ENCODE measurements at regions not wholly inside any gene's neighbourhood (a gene's known extent, or its start where the extent isn't known, plus 50 kb on each side); places are given as distances from the start of the nearest gene placed in this dataset.

GRCh38 chr1:80158266-80158665 is 1151.7 kb upstream of the ADGRL4 start:
- Histone ChIP-seq H3K9ac (ENCODE audit: low read length) (no peak overlapping the region), H3K9me3 (ENCODE audit: control insufficient read depth, low read length) (no peaks in the 10 kb centered on the region), H3K18ac (ENCODE audit: low read depth in 1 of 2, low read length in 2 of 2) (no peak overlapping the region), H3K27ac (ENCODE audit: low read length, poor library complexity, severe bottlenecking) (no peak overlapping the region), H4K91ac (ENCODE audit: low read length) (no peak overlapping the region), H3K23ac (ENCODE audit: low read length in 2 of 2) (no peak overlapping the region), H4K8ac (ENCODE audit: low read length) (no peak overlapping the region), H2BK120ac (ENCODE audit: low read depth, low read length) (no peak overlapping the region), H3K4me3 (ENCODE audit: insufficient read depth in 1 of 2, low read depth in 1 of 2, low read length in 2 of 2) (no peak overlapping the region), H3K4ac (ENCODE audit: low read depth in 1 of 2, low read length in 2 of 2) (no peak overlapping the region), H3K36me3 (ENCODE audit: control insufficient read depth in 1 of 2, insufficient read depth in 2 of 2, low read depth in 1 of 2, low read length in 2 of 2) (no peaks in the 10 kb centered on the region), H3K4me1 (ENCODE audit: control insufficient read depth, insufficient read depth, low read depth, low read length) (peaks cover 1% of the 10 kb centered on the region), H3K27me3 (ENCODE audit: control insufficient read depth in 1 of 2, insufficient read depth in 1 of 2, low read length in 2 of 2) (no peaks in the 10 kb centered on the region), H2AK5ac (ENCODE audit: low read length, severe bottlenecking) (no peak overlapping the region), H3K4me2 (ENCODE audit: low read length, poor library complexity, severe bottlenecking) (no peak overlapping the region), H2AFZ (ENCODE audit: low read depth, low read length) (no peak overlapping the region), H2BK12ac (ENCODE audit: low read length in 2 of 2) (no peak overlapping the region), H3K14ac (ENCODE audit: low read length in 2 of 2) (no peak overlapping the region), H2BK15ac (ENCODE audit: low read depth, poor library complexity, severe bottlenecking) (no peak overlapping the region), H2BK5ac (ENCODE audit: low read depth, low read length, poor library complexity, severe bottlenecking) (no peak overlapping the region), H3K79me1 (replicated peaks; ENCODE audit: low read length, poor library complexity, severe bottlenecking) (no peaks in the 10 kb centered on the region)
- no peak for DNase-seq
- WGBS: 86% methylated on average over 4 of the region's 4 CpGs

- H3K27ac ChIP-seq (ENCODE audit: low read length, poor library complexity, severe bottlenecking): no peak overlapping the region
- H2BK5ac ChIP-seq (ENCODE audit: low read depth, low read length, poor library complexity, severe bottlenecking): no peak overlapping the region
- H3K4me2 ChIP-seq (ENCODE audit: low read length, poor library complexity, severe bottlenecking): no peak overlapping the region
- 43% methylated on average over 2 of the region's 2 CpGs for WGBS
- no peak overlapping the region for H3K23ac ChIP-seq (ENCODE audit: low read length in 2 of 2)
- peaks cover 1% of the 10 kb centered on the region for H3K4me1 ChIP-seq (ENCODE audit: control insufficient read depth, insufficient read depth, low read depth, low read length)
- no peak overlapping the region for H3K9ac ChIP-seq (ENCODE audit: low read length)
- no peak overlapping the region for H4K91ac ChIP-seq (ENCODE audit: low read length)
- no peak overlapping the region for H2BK12ac ChIP-seq (ENCODE audit: low read length in 2 of 2)
- H3K9me3 ChIP-seq (ENCODE audit: control insufficient read depth, low read length): peaks cover 9% of the 10 kb centered on the region
- H4K8ac ChIP-seq (ENCODE audit: low read length): no peak overlapping the region
- H3K36me3 ChIP-seq (ENCODE audit: control insufficient read depth in 1 of 2, insufficient read depth in 2 of 2, low read depth in 1 of 2, low read length in 2 of 2): no peaks in the 10 kb centered on the region
- no peak overlapping the region for H2BK15ac ChIP-seq (ENCODE audit: low read depth, poor library complexity, severe bottlenecking)
- H2AFZ ChIP-seq (ENCODE audit: low read depth, low read length): no peak overlapping the region
- H3K4ac ChIP-seq (ENCODE audit: low read depth in 1 of 2, low read length in 2 of 2): no peak overlapping the region
- peak; percentile 12 for DNase-seq
- H3K14ac ChIP-seq (ENCODE audit: low read length in 2 of 2): no peak overlapping the region
- no peak overlapping the region for H3K4me3 ChIP-seq (ENCODE audit: insufficient read depth in 1 of 2, low read depth in 1 of 2, low read length in 2 of 2)
- H3K27me3 ChIP-seq (ENCODE audit: control insufficient read depth in 1 of 2, insufficient read depth in 1 of 2, low read length in 2 of 2): no peaks in the 10 kb centered on the region
- no peak overlapping the region for H2AK5ac ChIP-seq (ENCODE audit: low read length, severe bottlenecking)
- no peak overlapping the region for H2BK120ac ChIP-seq (ENCODE audit: low read depth, low read length)
- no peaks in the 10 kb centered on the region for H3K79me1 ChIP-seq (replicated peaks; ENCODE audit: low read length, poor library complexity, severe bottlenecking)
- H3K18ac ChIP-seq (ENCODE audit: low read depth in 1 of 2, low read length in 2 of 2): no peak overlapping the region
Observed at GRCh38 chr1:80155371-80155770, 1148.8 kb upstream of the ADGRL4 start.

GRCh38 chr1:80154176-80154575 is 1147.6 kb upstream of the ADGRL4 start:
- 98% methylated on average over 5 of the region's 5 CpGs for WGBS
- no peak overlapping the region for H3K9ac ChIP-seq (ENCODE audit: low read length)
- no peak overlapping the region for H3K4ac ChIP-seq (ENCODE audit: low read depth in 1 of 2, low read length in 2 of 2)

GRCh38 chr1:80153762-80154161 is 1147.2 kb upstream of the ADGRL4 start:
- Histone ChIP-seq H3K23ac (ENCODE audit: low read length in 2 of 2) (no peak overlapping the region), H3K4me3 (ENCODE audit: insufficient read depth in 1 of 2, low read depth in 1 of 2, low read length in 2 of 2) (no peak overlapping the region), H3K9me3 (ENCODE audit: control insufficient read depth, low read length) (peaks cover 12% of the 10 kb centered on the region), H3K36me3 (ENCODE audit: control insufficient read depth in 1 of 2, insufficient read depth in 2 of 2, low read depth in 1 of 2, low read length in 2 of 2) (no peaks in the 10 kb centered on the region), H3K79me1 (replicated peaks; ENCODE audit: low read length, poor library complexity, severe bottlenecking) (no peaks in the 10 kb centered on the region), H2BK120ac (ENCODE audit: low read depth, low read length) (no peak overlapping the region), H3K27ac (ENCODE audit: low read length, poor library complexity, severe bottlenecking) (no peak overlapping the region), H2BK12ac (ENCODE audit: low read length in 2 of 2) (no peak overlapping the region), H3K18ac (ENCODE audit: low read depth in 1 of 2, low read length in 2 of 2) (no peak overlapping the region), H4K91ac (ENCODE audit: low read length) (no peak overlapping the region), H3K27me3 (ENCODE audit: control insufficient read depth in 1 of 2, insufficient read depth in 1 of 2, low read length in 2 of 2) (no peaks in the 10 kb centered on the region), H3K9ac (ENCODE audit: low read length) (no peak overlapping the region), H3K4me1 (ENCODE audit: control insufficient read depth, insufficient read depth, low read depth, low read length) (peaks cover 1% of the 10 kb centered on the region), H2BK15ac (ENCODE audit: low read depth, poor library complexity, severe bottlenecking) (no peak overlapping the region), H2AK5ac (ENCODE audit: low read length, severe bottlenecking) (no peak overlapping the region), H2BK5ac (ENCODE audit: low read depth, low read length, poor library complexity, severe bottlenecking) (no peak overlapping the region), H3K4me2 (ENCODE audit: low read length, poor library complexity, severe bottlenecking) (no peak overlapping the region), H4K8ac (ENCODE audit: low read length) (no peak overlapping the region), H3K14ac (ENCODE audit: low read length in 2 of 2) (no peak overlapping the region), H2AFZ (ENCODE audit: low read depth, low read length) (no peak overlapping the region), H3K4ac (ENCODE audit: low read depth in 1 of 2, low read length in 2 of 2) (no peak overlapping the region)
- no peak for DNase-seq
- 97% methylated on average over 4 of the region's 4 CpGs for WGBS

More at GRCh38 chr1:80154176-80154575, 1147.6 kb upstream of the ADGRL4 start:
- Histone ChIP-seq H2BK15ac (ENCODE audit: low read depth, poor library complexity, severe bottlenecking) (no peak overlapping the region), H3K9me3 (ENCODE audit: control insufficient read depth, low read length) (peaks cover 12% of the 10 kb centered on the region), H2AFZ (ENCODE audit: low read depth, low read length) (no peak overlapping the region), H2AK5ac (ENCODE audit: low read length, severe bottlenecking) (no peak overlapping the region), H4K91ac (ENCODE audit: low read length) (no peak overlapping the region), H3K36me3 (ENCODE audit: control insufficient read depth in 1 of 2, insufficient read depth in 2 of 2, low read depth in 1 of 2, low read length in 2 of 2) (no peaks in the 10 kb centered on the region), H2BK120ac (ENCODE audit: low read depth, low read length) (no peak overlapping the region), H3K4me1 (ENCODE audit: control insufficient read depth, insufficient read depth, low read depth, low read length) (peaks cover 1% of the 10 kb centered on the region), H3K4me2 (ENCODE audit: low read length, poor library complexity, severe bottlenecking) (no peak overlapping the region), H3K27me3 (ENCODE audit: control insufficient read depth in 1 of 2, insufficient read depth in 1 of 2, low read length in 2 of 2) (no peaks in the 10 kb centered on the region), H2BK12ac (ENCODE audit: low read length in 2 of 2) (no peak overlapping the region), H3K14ac (ENCODE audit: low read length in 2 of 2) (no peak overlapping the region), H3K79me1 (replicated peaks; ENCODE audit: low read length, poor library complexity, severe bottlenecking) (no peaks in the 10 kb centered on the region), H3K4me3 (ENCODE audit: insufficient read depth in 1 of 2, low read depth in 1 of 2, low read length in 2 of 2) (no peak overlapping the region), H3K18ac (ENCODE audit: low read depth in 1 of 2, low read length in 2 of 2) (no peak overlapping the region), H4K8ac (ENCODE audit: low read length) (no peak overlapping the region), H2BK5ac (ENCODE audit: low read depth, low read length, poor library complexity, severe bottlenecking) (no peak overlapping the region), H3K27ac (ENCODE audit: low read length, poor library complexity, severe bottlenecking) (no peak overlapping the region), H3K23ac (ENCODE audit: low read length in 2 of 2) (no peak overlapping the region)
- DNase-seq: no peak

Data from mesenchymal stem cell (in vitro differentiated cells and primary cell).